ENCODE measurements at regions not wholly inside any gene's neighbourhood (a gene's known extent, or its start where the extent isn't known, plus 50 kb on each side); places are given as distances from the start of the nearest gene placed in this dataset.

DNA sequence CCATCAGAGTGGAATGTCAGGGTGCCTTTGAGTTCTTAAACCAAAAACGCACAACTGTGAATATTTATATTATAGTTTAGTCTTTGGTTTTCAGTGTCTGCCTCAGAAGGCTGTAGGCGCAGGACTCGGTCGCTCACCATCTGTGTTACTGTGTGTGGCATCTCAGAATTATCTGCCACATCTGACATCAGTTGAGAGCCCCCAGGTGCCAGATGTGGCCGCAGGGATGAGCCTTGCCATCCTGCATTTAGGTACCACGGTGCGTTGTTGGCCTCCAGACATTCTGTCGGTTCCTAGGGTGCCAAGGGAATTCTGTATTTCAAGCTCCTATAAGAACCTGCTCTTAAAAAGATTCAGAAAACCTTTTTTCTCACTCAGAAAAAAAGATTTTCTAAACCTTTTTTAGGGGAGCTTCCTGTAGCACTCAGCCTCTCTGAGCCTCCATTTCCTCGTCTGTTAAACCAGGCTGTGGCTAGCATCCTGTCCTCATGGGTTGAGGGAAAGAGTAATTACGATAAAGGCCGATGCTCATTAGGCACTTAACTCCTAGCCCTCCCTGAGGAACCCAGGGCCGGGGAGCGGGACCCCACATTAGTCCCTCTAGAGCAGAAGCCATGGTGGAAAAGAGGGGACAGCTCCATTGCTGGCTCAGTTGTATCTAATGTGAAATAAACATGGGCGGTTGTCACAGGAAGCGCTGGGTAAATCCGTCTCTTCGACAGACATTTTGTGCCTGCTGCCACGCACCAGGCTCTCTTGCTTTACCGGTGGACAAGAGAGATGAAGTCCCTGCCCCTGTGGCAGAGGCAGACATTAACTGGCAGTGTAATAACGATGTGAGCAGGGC, 70.2 kb upstream of the MORC3 start:
- H3K4me3 ChIP-seq: no peak overlapping the region
- TF ChIP-seq, protein P1, sequence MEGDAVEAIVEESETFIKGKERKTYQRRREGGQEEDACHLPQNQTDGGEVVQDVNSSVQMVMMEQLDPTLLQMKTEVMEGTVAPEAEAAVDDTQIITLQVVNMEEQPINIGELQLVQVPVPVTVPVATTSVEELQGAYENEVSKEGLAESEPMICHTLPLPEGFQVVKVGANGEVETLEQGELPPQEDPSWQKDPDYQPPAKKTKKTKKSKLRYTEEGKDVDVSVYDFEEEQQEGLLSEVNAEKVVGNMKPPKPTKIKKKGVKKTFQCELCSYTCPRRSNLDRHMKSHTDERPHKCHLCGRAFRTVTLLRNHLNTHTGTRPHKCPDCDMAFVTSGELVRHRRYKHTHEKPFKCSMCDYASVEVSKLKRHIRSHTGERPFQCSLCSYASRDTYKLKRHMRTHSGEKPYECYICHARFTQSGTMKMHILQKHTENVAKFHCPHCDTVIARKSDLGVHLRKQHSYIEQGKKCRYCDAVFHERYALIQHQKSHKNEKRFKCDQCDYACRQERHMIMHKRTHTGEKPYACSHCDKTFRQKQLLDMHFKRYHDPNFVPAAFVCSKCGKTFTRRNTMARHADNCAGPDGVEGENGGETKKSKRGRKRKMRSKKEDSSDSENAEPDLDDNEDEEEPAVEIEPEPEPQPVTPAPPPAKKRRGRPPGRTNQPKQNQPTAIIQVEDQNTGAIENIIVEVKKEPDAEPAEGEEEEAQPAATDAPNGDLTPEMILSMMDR (IDR thresholded peaks at IDR 0.05): no peak
- no peak for ATAC-seq
- H3K27ac ChIP-seq: no peak overlapping the region
- no peak for DNase-seq
- H3K9me3 ChIP-seq: no peaks in the 10 kb centered on the region
- no peaks in the 10 kb centered on the region for H3K27me3 ChIP-seq
- no peaks in the 10 kb centered on the region for H3K4me1 ChIP-seq
- intact Hi-C loops (cut with DNase I): no loop called here
- H3K36me3 ChIP-seq: peaks cover 47% of the 10 kb centered on the region

- ATAC-seq (no peak), DNase-seq (no peak)
- H3K36me3 ChIP-seq: peaks cover 42% of the 10 kb centered on the region
- no peaks in the 10 kb centered on the region for H3K27me3 ChIP-seq
- H3K27ac ChIP-seq: no peak overlapping the region
- H3K9me3 ChIP-seq: no peaks in the 10 kb centered on the region
- H3K4me3 ChIP-seq: no peak overlapping the region
- intact Hi-C loops (cut with DNase I): no loop called here
- H3K4me1 ChIP-seq: no peaks in the 10 kb centered on the region
- TF ChIP-seq, protein P1 (IDR thresholded peaks at IDR 0.05): no peak
Observed at GRCh38 chr21:36250423-36251075, 69.4 kb upstream of the MORC3 start.

DNA sequence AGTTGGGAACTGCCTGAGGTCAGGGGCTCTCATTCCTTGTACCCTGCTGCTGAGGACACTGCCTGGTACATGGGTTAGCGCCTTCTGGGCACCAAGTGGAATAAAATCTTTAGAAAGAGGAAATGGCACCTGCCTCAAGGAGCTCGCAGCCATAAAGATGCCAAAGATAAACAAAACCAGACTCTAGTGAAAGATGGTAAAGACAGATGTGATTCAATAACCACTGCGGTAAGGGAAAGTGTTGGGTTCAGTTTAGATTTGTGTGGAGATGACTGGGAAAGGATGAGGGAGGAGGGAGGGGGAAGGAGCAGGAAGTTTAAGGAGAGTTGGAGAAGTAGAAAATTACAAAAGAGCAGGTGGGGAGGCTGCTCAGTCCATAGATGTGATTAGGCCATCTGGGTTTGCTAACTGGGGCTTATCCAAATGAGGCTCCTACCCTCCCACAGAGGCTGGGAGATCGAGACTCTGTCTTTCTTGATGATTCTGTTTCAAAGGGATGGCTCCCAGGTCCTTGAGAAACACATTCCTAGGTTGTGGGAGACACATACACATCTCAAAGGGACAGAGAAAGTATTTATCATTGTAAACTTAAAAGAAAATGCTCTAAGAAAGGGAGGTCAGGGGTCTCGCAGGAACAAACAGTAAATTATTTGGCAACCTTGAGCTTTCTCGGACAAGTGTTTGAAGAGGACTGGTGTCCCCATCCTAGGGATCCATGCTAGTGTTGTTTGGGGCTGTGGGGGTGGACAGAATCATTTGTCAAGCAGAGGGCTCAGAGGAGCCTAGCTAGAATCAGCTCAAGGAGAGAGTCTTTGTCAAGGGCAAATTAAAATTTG, 65.7 kb upstream of the MORC3 start:
- TF ChIP-seq, protein P1 (IDR thresholded peaks at IDR 0.05): no peak
- H3K27me3 ChIP-seq: no peaks in the 10 kb centered on the region
- ATAC-seq (no peak), DNase-seq (no peak)
- intact Hi-C loops (cut with DNase I): no loop called here
- no peaks in the 10 kb centered on the region for H3K9me3 ChIP-seq
- no peak overlapping the region for H3K27ac ChIP-seq
- H3K4me3 ChIP-seq: no peak overlapping the region
- peaks cover 35% of the 10 kb centered on the region for H3K36me3 ChIP-seq
- H3K4me1 ChIP-seq: no peaks in the 10 kb centered on the region

- Histone ChIP-seq H3K27me3 (no peaks in the 10 kb centered on the region), H3K36me3 (peaks cover 21% of the 10 kb centered on the region), H3K4me3 (no peak overlapping the region), H3K9me3 (no peaks in the 10 kb centered on the region), H3K4me1 (no peaks in the 10 kb centered on the region), H3K27ac (no peak overlapping the region)
- DNase-seq: no peak
- intact Hi-C loops (cut with DNase I): no loop called here
- no peak for ATAC-seq
- TF ChIP-seq, protein P1 (IDR thresholded peaks at IDR 0.05): no peak
Observed at GRCh38 chr21:36255663-36256062, 64.3 kb upstream of the MORC3 start.

DNA sequence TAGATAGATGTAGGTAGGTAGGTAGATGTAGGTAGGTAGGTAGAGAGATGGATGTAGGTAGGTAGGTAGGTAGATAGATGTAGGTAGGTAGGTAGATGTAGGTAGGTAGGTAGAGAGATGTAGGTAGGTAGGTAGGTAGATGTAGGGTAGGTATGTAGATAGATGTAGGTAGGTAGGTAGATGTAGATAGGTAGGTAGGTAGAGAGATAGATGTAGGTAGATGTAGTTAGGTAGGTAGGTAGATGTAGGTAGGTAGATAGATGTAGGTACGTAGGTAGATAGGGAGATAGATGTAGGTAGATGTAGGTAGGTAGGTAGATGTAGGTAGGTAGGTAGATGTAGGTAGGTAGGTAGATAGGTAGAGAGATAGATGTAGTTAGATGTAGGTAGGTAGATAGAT, 62.3 kb upstream of the MORC3 start:
- Histone ChIP-seq H3K4me3 (no peak overlapping the region), H3K27ac (no peak overlapping the region), H3K36me3 (peaks cover 6% of the 10 kb centered on the region), H3K9me3 (no peaks in the 10 kb centered on the region), H3K4me1 (no peaks in the 10 kb centered on the region), H3K27me3 (no peaks in the 10 kb centered on the region)
- ATAC-seq (no peak), DNase-seq (no peak)
- intact Hi-C loops (cut with DNase I): no loop called here
- TF ChIP-seq, protein P1 (IDR thresholded peaks at IDR 0.05): no peak
